ENCODE measurements at regions not wholly inside any gene's neighbourhood (a gene's known extent, or its start where the extent isn't known, plus 50 kb on each side); places are given as distances from the start of the nearest gene placed in this dataset.

GRCh38 chr4:3705236-3705987, 60.8 kb upstream of the ADRA2C start:
- TF ChIP-seq EZH2 (IDR thresholded peaks at IDR 0.05; ENCODE audit: insufficient read depth, poor library complexity, severe bottlenecking) (no peak), EZH2phosphoT487 (IDR thresholded peaks at IDR 0.05; ENCODE audit: insufficient read depth, low read depth) (no peak)

All from GM23248 (cell line).